ENCODE measurements at regions not wholly inside any gene's neighbourhood (a gene's known extent, or its start where the extent isn't known, plus 50 kb on each side); places are given as distances from the start of the nearest gene placed in this dataset.

GRCh38 chr6:14674867-14675648, 557.5 kb downstream of the CD83 start:
- Histone ChIP-seq H3K36me3 (no peaks in the 10 kb centered on the region), H3K27me3 (no peaks in the 10 kb centered on the region), H3K4me3 (no peak overlapping the region), H3K4me1 (ENCODE audit: insufficient read depth) (peaks cover 11% of the 10 kb centered on the region), H3K9me3 (no peaks in the 10 kb centered on the region), H3K27ac (no peak overlapping the region)
- TF ChIP-seq POLR2A (IDR thresholded peaks at IDR 0.05) (no peak), EP300 (IDR thresholded peaks at IDR 0.05) (no peak), CTCF (IDR thresholded peaks at IDR 0.05) (no peak)
- no peak for DNase-seq
- intact Hi-C loops (cut with DNase I): no loop called here
- WGBS, 3 donors: 96 to 98% (median 96%) methylated on average over 7 of the region's 7 CpGs

DNA sequence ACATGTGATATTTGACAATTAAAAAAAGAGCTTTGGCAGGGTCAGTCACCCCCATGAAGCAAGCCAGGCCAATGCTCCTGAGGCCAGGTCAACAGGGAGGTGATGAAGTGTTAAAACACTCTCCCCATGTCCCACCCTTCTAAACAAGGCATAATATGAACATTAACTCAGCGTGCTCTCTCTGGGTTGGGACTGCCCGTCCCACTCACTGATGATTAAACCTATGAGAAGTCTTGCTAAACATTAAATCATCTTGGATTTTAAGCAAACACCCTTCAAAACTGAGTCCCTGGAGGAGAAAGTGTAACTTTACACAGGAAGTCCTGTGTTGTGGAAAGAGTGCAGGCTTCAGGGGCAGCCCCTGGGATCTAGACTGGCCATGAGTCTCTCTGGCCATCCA, 558.5 kb downstream of the CD83 start:
- no peak for DNase-seq
- Histone ChIP-seq H3K27me3 (no peaks in the 10 kb centered on the region), H3K36me3 (no peaks in the 10 kb centered on the region), H3K9me3 (no peaks in the 10 kb centered on the region), H3K4me1 (ENCODE audit: insufficient read depth) (peaks cover 7% of the 10 kb centered on the region), H3K4me3 (no peak overlapping the region), H3K27ac (no peak overlapping the region)
- no peak for TF ChIP-seq POLR2A (IDR thresholded peaks at IDR 0.05)
- no peak for TF ChIP-seq CTCF (IDR thresholded peaks at IDR 0.05)
- intact Hi-C loops (cut with DNase I): no loop called here
- 82 to 91% (median 89%) methylated on average over 2 of the region's 2 CpGs for WGBS, 3 donors

DNA sequence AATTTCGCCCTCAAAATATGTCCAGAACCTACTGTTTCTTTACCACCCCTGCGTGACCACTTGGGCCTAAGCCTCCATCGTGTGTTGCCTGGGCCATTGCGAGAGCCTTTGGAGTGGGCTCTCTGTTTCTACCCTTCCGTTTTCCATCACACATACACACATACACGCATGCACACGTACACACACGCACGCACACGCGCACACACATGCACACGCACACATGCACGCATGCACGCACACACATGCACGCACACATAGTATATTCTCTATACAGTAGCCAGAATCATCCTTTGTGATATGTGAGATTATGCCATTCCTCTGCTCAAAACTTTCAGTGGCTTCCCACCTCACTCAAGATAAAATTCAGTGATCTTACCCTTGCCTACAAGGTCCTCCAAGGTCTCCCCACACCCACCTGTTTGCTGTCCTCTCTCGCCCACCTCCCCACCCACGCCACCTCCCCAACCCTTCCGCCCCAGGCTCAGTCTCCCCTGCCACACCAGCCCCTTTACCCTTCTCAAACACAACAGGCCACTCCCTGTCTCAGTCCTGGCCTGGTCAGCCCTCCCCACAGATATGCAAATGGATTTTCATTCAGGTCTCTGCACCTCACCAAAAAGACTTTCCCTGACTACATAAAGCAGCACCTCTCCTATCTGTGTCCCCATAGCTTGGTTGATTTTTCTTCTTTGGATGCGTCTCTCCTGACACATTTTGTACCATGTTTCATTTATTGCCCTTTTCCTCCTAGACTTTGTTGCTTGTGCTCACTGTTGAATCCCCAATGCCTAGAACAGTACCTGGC, 559.6 kb downstream of the CD83 start:
- Histone ChIP-seq H3K36me3 (no peaks in the 10 kb centered on the region), H3K27me3 (no peaks in the 10 kb centered on the region), H3K4me1 (ENCODE audit: insufficient read depth) (no peaks in the 10 kb centered on the region), H3K4me3 (no peak overlapping the region), H3K27ac (no peak overlapping the region), H3K9me3 (no peaks in the 10 kb centered on the region)
- intact Hi-C loops (cut with DNase I): no loop called here
- TF ChIP-seq POLR2A (IDR thresholded peaks at IDR 0.05): no peak
- TF ChIP-seq CTCF (IDR thresholded peaks at IDR 0.05): no peak
- TF ChIP-seq EP300 (IDR thresholded peaks at IDR 0.05): no peak
- no peak for DNase-seq
- WGBS, 3 donors: 96 to 97% (median 97%) methylated on average over 19 of the region's 19 CpGs

DNA sequence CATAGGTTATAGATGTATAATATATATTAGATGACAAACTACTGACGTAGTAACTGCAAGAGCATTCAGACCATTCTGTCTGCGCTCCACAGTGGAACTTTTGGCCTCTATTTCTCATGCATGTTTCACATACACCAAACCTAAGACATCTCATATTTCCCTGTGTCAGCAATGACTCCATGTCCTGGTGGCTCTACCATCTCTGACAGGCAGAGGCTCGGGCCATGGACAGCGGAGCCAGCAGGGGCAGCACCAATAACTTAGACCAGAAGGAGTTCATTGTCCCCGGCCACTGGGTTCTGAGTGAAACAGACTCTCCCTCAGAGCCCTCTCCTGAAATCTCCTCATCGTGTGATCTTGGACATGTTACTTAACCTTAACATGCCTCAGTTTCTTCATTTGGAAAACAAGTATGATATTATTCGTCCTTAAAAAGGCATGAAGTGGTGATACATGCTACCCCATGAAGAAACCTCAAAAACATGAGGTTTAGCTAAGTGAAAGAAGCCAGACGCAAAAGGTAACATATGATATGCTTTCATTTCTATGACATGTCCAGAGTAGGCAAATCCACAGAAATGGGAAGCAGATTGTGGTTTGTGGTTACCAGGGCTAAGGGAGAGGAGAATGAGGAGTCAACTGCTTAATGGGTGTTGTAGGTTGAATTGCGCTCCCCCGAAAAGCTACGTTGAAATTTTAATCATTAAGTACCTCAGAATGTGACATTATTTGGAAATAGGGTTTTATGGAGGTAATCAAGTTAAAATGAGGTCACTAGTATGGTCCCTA, 564.0 kb upstream of the JARID2 start:
- no peak overlapping the region for H3K4me3 ChIP-seq
- no peaks in the 10 kb centered on the region for H3K4me1 ChIP-seq (ENCODE audit: insufficient read depth)
- H3K9me3 ChIP-seq: no peaks in the 10 kb centered on the region
- H3K27me3 ChIP-seq: no peaks in the 10 kb centered on the region
- WGBS, 3 donors: 93 to 94% (median 94%) methylated on average over 11 of the region's 11 CpGs
- TF ChIP-seq POLR2A (IDR thresholded peaks at IDR 0.05) (no peak), EP300 (IDR thresholded peaks at IDR 0.05) (no peak), CTCF (IDR thresholded peaks at IDR 0.05) (no peak)
- DNase-seq: no peak
- intact Hi-C loops (cut with DNase I): no loop called here
- H3K36me3 ChIP-seq: no peaks in the 10 kb centered on the region
- H3K27ac ChIP-seq: no peak overlapping the region
